HG03139 (cell line): ENCODE measurements at regions not wholly inside any gene's neighbourhood (a gene's known extent, or its start where the extent isn't known, plus 50 kb on each side); places are given as distances from the start of the nearest gene placed in this dataset.

Experiments used
- ATAC-seq: cut with Tn5 transposase; IDR thresholded peaks from one replicate; pipeline ENCODE4 v1.9.1; 2021; ENCODE audit not compliant: unreplicated experiment

DNA sequence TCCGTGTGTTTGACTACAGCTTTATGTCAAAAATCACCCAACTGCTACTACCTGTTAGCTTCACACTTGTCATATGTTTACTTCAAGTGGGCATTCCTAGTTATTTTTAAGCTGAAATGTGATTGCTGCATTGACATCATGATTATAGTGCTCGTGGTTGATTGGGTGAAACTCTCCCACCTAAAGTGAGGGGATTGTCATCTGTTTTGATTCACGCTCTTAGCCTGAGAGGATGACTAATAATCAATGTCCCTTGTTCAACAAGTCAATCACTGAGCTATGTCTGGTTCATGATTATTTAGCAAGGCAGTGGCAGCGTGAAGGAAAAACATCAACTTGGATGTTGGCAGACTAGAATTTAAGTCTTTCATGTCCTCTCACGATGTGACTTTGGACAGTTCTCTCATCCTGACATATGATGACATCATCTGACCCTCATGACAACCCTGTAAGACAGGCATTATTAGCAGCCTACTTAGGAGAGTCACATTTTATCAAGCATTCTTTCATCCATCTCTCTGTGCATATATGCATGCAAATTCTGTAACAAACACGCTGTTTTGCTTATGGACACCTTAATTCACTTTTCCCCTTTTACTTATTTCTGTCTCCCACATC, 352.6 kb upstream of the ZMIZ1 start:
- ATAC-seq: no peak

DNA sequence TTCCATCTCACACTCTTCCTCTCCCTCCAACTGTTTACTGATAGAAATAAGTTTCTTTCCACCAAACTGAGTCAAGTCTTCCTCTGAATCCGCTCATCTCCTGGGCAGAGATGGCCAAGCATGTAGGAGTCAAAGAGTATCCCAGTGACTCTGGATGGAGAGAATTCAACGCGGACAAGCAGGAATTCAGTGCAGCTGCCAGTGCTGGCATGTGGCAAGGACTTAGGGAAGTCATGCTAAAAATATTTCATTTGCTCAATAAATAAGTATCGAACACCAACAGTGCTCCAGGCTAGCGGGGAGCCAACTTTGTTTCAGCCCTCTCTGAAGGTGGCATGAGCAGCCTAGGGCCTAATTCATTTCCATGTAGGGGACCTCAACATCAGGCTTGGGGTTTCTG, 351.6 kb upstream of the ZMIZ1 start:
- no peak for ATAC-seq

DNA sequence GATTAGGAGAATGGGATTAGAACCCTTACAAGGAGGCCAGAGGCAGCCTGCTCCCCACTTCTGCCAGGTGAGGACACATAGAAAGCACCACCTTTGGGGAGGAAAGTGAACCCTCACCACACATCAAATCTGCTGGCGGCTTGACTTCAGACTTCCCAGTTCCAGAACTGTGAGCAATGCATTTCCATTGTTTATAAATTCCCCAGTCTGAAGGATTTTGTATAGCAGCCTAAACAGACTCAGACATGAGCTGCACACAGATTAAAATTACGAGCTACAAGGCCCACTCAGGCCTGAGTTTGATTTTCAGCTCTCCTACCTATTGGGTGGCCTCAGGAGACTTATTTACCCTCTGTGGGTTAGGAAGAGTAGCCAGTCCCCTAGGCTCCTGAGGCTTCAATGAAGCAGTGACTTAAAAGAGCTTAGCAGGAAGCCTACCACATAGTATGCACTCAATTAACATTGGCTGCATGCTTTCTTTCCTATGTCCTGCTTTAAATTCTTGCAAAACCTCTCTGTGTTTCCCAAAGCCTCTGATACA, 350.7 kb upstream of the ZMIZ1 start:
- no peak for ATAC-seq

DNA sequence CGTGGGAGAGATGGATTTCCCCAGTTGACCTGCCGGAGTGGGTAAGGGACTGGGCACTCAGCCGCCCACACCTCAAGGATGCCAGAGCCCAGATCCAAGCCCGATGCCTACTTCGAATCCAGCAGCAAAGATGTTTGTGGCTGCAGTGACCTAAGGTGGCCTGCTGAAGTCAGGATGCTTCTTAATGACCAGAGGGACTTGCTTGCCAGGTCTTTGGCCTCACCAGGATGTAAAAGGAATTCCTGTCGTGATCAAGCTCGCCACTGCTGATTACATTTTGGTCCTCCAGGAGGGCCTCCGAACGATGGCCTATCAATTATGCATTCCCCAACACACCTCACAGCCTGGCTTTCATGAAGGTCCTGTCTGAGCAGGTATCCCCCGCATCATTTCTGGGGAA, 349.5 kb upstream of the ZMIZ1 start:
- no peak for ATAC-seq

DNA sequence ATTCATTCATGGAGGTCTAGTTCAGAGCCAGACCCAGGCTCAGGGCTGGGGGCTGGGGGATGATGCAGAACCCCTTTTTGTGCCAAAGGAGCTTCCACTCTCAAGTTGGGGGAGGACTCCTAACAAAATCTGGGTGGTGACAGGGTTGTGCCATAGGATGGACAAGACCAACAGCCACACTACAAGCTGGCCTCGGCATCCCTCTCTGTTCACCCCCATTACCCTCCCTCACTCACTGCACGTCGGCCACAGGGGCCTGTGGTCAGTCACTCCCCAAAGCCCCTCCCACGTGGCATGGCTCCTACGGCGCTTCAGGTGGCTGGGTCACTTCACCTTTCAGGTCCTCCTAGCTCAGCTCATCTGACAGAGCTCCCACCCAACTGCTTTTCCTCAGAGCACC, 348.7 kb upstream of the ZMIZ1 start:
- no peak for ATAC-seq

DNA sequence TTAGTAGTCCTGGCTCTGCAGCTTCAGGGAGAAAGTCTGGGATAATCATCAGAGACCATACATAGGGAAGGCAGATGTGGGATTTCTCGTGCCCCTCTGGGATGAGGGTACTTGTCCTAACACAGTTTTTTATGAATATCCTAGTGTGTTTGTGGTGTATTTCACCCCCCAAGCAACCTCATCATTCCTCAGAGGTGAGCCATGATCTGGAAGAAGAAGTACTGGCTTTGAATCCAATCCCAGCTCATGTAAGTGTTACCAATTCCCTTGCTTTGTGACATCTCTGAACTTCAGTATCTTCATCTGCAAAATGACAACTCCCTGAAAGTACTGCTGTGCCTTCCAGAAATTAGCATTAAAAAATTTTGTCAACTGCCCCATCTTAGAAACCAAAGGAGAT, 347.5 kb upstream of the ZMIZ1 start:
- ATAC-seq: no peak

DNA sequence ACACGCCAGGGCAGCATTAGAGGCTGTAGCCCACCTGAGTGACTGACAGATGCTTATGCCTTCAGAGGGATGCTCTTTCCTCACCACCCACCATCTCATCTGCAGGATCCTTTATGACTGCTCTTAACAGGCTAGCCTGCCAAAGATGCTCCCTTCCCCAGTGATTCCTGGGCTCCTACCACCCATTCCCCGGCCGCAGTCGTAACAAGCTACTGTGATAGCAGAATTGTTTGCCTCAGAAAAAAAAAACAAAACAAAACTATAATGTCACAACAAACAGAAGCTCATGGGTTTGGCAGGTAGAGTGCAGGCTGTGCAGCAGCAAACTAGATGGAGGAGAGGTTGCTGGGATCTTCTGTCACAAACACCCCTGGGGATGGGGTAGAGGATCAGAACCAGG, 343.9 kb upstream of the ZMIZ1 start:
- no peak for ATAC-seq

DNA sequence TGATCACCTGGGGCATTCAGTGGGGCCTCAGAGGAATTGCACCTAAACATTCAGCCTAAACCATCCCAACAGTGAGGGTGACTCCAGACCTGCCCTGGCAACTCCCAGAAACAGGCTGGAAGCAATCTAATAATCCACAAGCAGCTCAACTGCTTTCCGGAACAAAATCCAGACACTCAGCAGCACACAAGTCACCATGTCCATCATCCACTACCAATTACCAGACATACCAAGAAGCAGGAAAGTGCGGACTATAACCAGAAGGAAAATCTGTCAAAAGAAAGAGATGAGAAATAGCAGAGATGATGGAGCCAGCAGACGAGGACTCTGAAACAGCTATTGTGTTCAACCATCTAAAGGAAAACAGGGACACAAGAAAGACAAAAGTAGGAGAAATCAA, 342.6 kb upstream of the ZMIZ1 start:
- no peak for ATAC-seq

DNA sequence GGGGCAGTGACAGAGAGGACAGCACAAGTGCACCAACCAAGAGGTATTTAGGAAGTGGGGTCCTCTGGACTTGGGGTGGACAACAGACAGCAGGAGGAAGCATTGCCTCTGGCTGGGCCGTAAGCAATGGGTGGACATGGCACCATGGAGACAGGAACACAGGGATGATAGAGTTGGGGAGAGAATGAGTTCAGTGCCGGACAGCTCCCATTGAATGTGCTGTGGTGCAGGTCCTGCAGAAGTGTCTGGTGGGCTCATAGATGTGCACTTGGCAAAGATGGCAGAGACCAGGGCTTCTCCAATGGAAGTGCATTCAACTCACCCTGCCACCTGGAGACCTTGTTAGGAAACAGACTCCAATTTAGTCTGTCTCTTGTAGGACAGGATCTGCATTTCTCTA, 341.5 kb upstream of the ZMIZ1 start:
- no peak for ATAC-seq

DNA sequence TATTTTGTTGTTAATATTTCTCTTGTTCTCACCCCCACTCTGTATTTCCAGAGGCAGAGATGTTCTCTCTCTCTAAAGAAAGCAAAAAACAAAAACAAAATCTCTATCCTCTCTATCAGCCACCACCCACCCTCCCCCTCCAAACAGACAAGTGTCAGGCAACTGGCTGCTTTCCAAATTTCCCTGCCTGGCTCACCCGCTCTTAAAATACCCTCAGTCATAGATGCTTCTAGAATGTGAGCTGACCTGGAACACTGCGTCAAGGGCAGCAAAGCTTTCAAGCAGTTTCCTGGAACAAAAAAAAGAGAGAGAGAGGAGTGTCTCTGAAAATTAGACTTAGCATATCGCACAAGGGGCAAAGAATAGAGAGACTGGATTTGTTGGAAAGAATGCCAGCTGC, 341.0 kb upstream of the ZMIZ1 start:
- no peak for ATAC-seq

DNA sequence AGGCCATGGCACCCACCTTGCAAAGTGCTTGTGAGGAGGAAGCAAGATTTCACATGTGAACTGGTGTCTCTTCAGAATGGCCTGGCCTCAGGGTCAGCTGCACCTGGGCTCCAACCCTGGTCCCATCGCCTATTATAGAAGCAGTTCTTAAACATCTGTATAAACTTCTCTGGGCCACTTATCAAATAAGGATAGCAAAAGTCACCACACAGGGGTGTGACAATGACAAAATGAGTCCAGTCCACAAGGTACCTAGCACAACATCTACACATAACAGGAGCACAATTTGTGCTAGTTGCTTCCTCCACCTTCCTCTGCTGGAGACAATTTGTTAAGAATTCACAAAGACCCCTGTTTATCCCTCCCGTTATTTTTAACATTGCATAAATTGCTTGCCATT, 340.6 kb upstream of the ZMIZ1 start:
- ATAC-seq: no peak

DNA sequence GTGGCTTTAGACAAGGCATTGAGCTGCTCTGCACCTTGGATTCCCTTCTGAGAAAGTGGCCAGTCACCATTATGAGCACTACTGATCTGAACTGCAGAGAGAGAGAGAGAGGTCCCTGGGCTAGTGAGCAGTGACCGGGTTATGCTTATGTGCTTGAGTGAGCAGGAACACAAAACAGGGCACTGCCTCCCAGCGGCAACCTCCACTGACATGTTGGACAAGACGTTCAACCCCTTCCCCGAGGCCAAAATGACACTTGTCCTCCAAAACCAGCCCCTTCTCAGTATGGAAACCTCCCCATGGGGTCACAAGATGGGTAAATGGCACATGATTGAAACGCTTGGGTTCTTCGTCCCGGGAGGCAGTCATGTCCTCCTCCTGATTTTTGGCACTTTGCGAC, 339.4 kb upstream of the ZMIZ1 start:
- ATAC-seq: no peak

DNA sequence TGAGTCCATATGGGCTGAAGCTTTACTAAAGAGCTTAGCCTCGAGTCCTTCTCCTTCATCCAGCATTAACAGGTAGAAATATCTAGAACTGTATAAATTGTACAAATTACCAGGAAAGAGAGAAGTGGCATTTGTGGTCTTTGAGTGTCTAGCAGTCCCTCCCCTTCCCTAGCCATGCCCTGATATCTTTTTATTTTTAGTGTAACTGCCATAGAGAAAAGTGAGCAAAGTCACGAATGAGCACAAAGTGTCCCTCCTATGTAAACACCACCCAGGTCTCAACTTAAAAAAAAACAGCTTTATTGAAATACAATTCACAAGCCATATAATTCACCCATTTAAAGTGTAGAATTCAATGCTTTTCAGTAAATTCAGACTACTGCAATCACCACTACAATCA, 339.0 kb upstream of the ZMIZ1 start:
- no peak for ATAC-seq

DNA sequence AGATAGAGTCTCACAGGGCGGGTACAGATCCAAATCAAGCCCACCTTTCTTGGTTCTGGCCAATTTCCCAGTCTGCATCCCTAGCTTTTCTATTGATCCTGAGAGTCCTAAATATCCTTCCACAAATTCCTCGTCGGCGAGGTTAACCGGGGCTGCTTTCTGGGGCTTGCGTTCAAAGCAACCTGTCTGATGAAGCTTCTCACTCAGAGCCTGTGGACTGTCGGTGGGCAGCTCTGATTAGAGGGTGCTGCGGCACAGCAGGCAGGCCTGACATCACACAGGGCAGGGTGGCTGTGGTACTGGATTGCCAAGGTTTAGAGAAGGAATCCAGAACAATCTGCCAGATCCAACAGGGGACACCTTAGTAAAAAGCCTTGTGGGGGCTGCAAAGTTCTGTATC, 338.0 kb upstream of the ZMIZ1 start:
- ATAC-seq: no peak

DNA sequence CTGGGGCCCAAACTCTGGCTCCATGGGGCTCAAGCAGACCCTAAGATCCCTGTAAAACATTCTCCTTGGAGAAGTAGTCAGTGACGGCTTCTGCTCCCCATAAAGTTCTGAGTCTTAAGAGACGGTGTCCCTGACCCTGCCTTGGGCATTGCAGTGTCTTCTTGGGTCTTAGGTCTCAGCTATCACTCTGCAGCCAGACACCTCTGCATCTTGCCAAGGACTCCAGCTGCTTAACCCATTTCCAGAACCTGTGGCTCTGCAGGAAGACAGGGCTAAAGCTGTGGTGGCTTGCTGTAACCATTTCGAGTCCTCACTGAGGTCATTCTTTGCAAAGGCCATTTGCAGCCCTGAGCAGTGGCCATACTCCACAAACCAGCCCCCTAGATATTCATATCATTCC, 337.1 kb upstream of the ZMIZ1 start:
- ATAC-seq: no peak

DNA sequence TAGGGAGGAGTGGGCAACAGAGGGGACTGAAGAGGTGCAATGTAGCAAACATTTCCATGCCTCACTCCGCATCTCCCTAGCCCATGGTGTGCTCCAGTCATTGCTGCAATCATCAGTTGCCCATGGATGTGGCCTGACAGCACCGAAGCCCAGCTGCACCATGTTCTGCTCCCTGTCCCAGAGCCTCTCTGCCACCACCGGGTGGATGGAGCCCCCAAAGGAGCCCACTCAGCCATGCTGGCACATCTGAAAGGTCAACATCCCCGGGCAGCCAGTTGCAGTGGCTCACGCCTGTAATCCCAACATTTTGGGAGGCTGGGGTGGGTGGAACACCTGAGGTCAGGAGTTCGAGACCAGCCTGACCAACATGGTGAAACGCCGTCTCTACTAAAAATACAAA, 336.4 kb upstream of the ZMIZ1 start:
- no peak for ATAC-seq

DNA sequence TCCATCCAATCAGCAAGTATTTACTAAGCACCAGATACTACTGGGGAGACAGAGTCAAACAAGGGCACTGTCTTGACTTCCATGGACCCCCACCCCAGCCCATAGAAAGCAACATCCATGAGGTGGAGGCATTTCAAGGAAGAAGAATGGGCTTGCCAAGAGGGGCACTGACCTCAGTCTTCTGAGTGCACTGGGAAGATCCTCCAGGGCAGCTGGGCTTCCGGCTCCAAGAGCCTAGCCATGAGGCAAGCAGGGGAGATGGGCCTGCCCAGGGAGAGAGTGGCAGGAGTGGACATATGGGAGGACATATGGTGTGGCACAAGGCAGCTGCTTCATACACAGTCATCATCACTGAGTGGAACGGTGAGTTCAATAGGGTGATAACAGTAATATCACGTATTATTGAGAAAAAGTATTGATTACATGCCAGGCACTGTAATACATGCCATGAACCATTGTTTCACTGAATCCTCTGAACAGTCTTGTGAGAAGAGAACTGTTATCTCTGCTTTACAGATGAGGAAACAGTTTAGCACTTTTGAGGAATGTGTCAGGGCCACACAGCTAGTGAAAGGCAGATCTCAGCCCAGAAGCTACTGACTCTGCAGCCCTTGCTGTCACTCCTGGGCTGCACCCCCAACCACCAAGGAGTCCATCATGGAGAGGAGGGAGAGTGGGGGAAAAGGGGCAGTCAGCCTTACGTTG, 331.7 kb upstream of the ZMIZ1 start:
- ATAC-seq: no peak

DNA sequence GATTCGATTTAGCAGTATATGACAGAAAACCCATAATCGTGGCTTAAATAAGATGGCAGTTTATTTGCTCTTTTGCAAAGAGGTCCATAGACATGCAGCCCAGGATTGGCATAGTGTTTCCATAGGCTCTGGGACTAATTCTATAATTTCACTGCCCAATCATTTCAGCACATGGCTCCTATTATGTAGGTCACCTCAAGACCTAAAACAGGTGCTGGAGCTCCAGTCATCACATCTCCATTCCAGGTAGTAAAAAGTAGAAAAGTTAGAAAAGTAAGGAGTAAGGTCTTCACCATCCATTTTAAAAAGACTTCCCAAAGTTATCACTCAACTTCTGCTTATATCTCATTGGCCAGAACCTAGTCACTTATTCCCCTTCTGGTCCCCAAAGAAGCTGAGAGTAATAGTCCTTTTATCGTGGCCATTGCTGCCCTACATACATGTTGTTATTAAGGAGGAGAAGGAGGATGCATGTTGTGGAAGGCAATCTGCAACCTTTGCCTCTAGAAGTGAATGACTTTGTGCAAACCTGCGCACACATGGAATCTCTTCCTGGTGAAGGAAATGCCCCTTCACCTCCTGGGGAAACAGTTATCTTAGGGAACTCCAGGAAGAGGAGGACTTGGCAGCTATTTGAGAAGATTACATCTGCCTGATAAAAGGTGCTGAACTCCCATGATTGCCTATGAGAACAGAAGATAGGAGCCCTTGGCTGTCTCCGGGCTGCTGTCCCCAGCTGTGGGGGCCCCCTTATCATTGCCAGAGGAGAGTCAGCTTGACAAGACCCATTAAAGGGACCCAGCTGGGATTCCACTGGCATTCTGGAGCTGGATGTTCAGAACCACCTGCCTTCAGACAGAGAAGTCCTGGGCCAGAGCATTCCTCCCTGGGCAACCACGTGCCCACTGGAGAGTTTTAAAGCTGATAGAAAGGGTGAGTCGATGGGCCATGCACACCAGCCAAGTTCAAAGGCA, 330.6 kb upstream of the ZMIZ1 start:
- no peak for ATAC-seq

DNA sequence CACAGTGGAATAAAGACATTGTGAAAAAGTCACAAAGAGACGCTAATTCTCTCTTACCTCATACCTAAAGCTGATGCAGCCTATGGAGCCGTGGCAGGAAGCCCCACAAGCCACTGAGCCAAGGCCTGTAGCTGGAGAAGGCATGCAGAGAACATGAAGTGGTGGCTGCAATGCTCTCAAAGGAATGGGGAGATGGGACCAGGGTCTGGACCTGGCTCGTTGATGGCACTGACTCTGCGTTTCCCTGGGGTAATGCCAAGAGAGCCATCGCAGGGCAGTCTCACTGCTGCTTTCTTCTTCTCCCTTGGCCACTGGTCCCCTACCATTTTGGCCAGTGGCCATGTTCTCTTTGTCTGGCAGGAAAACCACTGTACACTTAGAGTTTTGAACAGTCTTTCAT, 329.9 kb upstream of the ZMIZ1 start:
- no peak for ATAC-seq

DNA sequence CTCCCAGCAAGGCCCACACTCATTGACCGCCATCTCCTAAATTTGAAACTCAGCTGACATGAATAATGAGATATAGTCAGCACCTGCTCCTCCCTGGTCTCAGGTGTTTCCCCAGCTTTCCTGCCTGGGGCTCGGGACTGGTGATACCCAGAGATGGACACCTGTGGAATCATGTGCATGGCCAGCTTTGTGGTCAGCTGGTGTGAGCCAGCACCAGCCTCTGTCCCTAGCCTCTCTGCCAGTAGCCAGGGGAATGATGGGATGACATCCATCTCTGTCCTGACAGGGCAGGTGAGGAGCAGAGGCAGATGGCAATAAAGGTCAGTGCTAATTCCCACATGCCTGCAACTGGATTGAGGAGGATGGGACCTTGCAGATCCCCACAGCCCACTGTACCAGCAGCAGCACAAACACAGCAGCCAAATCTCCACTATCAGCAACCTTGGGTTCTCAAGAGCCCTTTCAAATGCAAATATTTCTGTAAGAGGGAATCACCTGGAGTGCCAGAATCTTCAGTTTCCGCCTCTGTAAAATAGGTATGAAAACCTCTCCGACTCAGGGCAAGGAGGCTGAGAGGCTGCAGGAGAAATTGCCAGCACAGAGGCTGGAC, 329.2 kb upstream of the ZMIZ1 start:
- no peak for ATAC-seq
